ENCODE measurements at regions not wholly inside any gene's neighbourhood (a gene's known extent, or its start where the extent isn't known, plus 50 kb on each side); places are given as distances from the start of the nearest gene placed in this dataset.

DNA sequence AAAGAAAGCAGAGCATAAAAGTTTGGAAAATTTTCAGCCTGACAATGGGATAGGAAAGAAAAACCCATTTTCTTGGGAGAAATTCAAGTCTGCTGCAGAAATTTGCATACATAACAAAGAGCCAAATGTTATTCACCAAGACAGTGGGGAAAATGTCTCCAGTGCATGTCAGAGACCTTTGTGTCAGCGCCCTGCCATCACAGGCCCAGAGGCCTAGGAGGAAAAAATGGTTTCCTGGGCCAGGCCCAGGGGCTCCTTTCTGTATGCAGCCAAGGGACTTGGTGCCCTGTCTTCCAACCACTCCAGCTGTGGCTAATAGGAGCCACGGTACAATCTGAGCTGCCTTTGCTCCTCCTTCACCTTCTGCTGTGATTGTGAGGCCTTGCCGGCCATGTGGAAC is 189.1 kb upstream of the PITRM1 start:
- TF ChIP-seq, protein P1, sequence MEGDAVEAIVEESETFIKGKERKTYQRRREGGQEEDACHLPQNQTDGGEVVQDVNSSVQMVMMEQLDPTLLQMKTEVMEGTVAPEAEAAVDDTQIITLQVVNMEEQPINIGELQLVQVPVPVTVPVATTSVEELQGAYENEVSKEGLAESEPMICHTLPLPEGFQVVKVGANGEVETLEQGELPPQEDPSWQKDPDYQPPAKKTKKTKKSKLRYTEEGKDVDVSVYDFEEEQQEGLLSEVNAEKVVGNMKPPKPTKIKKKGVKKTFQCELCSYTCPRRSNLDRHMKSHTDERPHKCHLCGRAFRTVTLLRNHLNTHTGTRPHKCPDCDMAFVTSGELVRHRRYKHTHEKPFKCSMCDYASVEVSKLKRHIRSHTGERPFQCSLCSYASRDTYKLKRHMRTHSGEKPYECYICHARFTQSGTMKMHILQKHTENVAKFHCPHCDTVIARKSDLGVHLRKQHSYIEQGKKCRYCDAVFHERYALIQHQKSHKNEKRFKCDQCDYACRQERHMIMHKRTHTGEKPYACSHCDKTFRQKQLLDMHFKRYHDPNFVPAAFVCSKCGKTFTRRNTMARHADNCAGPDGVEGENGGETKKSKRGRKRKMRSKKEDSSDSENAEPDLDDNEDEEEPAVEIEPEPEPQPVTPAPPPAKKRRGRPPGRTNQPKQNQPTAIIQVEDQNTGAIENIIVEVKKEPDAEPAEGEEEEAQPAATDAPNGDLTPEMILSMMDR (conservative IDR thresholded peaks at IDR 0.05; ENCODE audit: low read depth) = no peak
- DNase-seq (ENCODE audit: low spot score) = no peak
- H3K27ac ChIP-seq = no peak overlapping the region
- POLR2A ChIA-PET (ENCODE audit: low non-redundant PET) = no interaction called here
- CTCF ChIA-PET = no interaction called here

DNA sequence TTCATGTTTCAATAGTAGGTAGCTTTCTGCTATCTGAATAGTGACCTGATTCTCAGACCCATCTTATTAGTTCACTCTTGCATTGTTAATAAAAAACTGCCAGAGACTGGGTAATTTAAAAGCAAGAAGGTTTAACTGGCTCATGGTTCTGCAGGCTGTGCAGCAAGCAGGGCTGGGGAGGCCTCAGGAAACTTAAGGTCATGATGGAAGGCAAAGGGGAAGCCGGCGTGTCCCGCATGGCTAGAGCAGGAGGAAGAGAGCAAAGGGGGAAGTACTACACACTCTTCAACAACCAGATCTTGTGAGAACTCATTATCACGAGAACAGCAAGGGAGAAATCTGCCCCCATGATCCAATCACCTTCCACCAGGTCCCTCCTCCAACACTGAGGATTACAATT is 185.2 kb upstream of the PITRM1 start:
- ChIA-PET POLR2A (ENCODE audit: low non-redundant PET) (no interaction called here), CTCF (no interaction called here)
- no peak overlapping the region for H3K27ac ChIP-seq
- TF ChIP-seq, protein P1 (conservative IDR thresholded peaks at IDR 0.05; ENCODE audit: low read depth) = no peak
- DNase-seq (ENCODE audit: low spot score) = no peak

DNA sequence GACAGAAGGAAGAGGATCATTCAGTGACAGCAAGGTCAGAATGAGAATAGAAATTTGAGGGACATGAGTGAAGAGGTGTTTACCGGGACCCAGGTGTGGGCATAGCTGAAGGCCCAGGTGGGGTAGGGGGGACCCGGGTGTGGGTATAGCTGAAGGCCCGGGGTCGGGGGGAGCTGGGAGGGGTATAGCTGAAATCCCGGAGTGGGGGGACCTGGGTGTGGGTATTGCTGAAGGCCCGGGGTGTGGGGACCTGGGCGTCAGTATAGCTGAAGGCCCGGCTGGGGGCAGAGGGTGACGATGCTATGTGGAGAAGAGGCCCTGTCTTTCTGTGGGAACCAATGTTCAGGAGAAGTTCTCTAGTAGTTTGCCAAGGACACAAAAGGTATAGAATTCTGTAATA is 183.0 kb upstream of the PITRM1 start:
- TF ChIP-seq, protein P1 (conservative IDR thresholded peaks at IDR 0.05; ENCODE audit: low read depth) = no peak
- POLR2A ChIA-PET (ENCODE audit: low non-redundant PET) = no interaction called here
- CTCF ChIA-PET = interaction anchor here (1.2 kb wide), 1 partner anchor 10 kb away, joined by 5 read pairs; no protein-coding TSS in a partner anchor

DNA sequence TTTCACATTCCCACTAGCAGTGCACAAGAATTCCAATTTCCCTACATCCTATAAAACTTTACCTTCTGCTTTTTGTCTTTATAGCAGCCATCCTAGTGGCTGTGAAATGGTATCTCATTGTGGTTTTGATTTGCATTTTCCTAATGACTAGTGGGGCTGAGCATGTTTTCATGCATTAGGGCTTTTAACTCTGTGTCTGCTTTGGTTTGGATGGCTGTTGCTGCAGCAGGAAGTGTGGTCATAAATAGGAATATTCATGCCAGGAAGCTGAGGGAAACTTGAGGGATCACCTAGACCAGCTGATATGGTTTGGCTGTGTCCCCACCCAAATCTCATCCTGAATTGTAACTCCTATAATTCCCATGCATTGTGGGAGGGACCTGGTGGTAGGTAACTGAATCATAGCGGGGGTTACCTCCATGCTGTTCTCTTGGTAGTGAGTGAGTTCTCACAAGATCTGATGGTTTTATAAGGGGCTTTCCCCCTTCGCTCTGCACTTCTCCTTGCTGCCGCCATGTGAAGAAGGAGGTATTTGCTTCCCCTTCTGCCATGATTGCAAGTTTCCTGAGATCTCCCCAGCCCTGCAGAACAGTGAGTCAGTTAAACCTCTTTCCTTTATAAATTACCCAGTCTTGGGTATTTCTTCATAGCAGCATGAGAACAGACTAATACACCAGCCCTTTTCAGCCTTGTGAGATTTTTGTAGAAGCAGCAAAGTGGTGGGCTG is 181.8 kb upstream of the PITRM1 start:
- ChIA-PET CTCF (no interaction called here), POLR2A (ENCODE audit: low non-redundant PET) (no interaction called here)
- no peak overlapping the region for H3K27ac ChIP-seq
- TF ChIP-seq, protein P1 (conservative IDR thresholded peaks at IDR 0.05; ENCODE audit: low read depth) = no peak
- DNase-seq (ENCODE audit: low spot score) = no peak

More for the DNA sequence above, 183.0 kb upstream of the PITRM1 start:
- H3K27ac ChIP-seq = no peak overlapping the region
- no peak for DNase-seq (ENCODE audit: low spot score)

DNA sequence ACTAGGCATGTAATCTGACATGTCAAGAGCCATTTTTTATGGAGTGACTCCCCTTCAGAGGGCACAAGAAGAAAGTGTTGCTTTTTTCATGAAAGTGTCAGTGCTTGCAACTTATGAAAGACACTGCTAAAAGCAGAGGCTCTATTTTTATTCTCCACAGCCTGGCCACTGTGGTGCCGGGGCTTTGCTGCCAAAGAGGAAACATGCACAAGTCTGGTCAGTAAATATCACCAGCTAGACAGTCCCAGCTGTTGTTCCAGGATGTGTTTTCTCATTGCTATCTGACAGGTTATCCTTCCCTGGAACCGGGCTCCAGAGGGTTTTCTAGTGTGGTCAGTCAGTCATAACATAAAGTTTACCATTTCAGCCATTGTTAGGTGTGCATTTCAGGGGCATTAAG is 180.7 kb upstream of the PITRM1 start:
- TF ChIP-seq, protein P1 (conservative IDR thresholded peaks at IDR 0.05; ENCODE audit: low read depth) = no peak
- DNase-seq (ENCODE audit: low spot score) = no peak
- POLR2A ChIA-PET (ENCODE audit: low non-redundant PET) = no interaction called here
- CTCF ChIA-PET = no interaction called here
- no peak overlapping the region for H3K27ac ChIP-seq

DNA sequence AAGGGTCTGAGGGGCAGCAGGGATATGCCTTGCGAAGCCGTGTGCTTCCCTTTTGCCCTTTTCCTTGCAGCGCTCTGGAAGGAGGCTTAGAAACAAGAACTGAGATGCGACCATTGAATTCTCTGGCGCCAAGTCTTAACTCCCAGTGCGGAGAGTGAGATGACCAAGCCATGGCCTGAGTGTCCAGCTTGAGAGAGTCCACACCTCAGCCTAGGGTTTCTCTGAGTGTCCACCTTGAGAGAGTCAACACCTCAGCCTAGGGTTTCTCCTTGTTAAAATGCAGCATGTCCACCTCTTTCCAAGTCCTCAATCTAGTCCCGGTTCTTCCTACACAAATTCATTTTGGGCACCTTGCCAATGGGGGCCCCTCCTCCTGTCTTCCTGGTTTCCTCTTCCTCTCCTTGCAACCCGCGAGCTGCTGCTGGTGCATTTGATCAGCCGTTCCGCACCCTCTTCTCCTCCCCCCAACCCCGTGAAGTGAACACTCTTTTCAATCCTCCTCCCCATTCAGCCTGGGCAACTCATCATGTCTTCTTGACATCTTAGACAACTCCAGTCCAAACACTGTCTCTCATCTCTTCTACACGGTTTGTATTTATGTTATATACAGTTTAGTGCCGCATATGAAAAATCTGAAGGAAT is 178.2 kb upstream of the PITRM1 start:
- no peak overlapping the region for H3K27ac ChIP-seq
- TF ChIP-seq, protein P1 (conservative IDR thresholded peaks at IDR 0.05; ENCODE audit: low read depth) = no peak
- DNase-seq (ENCODE audit: low spot score) = no peak
- POLR2A ChIA-PET (ENCODE audit: low non-redundant PET) = no interaction called here
- CTCF ChIA-PET = no interaction called here
